Epithelial cell of proximal tubule (primary cell): ENCODE measurements at regions not wholly inside any gene's neighbourhood (a gene's known extent, or its start where the extent isn't known, plus 50 kb on each side); places are given as distances from the start of the nearest gene placed in this dataset.

Source experiments
- DNase-seq: peaks from one replicate; pipeline ENCODE4 v3.0.0-alpha.2; 2011; ENCODE audit warnings: low read depth
- H3K4me3 ChIP-seq: 2 replicates; pipeline ENCODE4 v1.5.1; 2011; ENCODE audit warnings: low read depth, mild to moderate bottlenecking, low read length
- CTCF ChIP-seq: conservative IDR thresholded peaks from 2 replicates; pipeline ENCODE4 v1.5.1; 2012; ENCODE audit warnings: low read depth, mild to moderate bottlenecking, low read length

DNA sequence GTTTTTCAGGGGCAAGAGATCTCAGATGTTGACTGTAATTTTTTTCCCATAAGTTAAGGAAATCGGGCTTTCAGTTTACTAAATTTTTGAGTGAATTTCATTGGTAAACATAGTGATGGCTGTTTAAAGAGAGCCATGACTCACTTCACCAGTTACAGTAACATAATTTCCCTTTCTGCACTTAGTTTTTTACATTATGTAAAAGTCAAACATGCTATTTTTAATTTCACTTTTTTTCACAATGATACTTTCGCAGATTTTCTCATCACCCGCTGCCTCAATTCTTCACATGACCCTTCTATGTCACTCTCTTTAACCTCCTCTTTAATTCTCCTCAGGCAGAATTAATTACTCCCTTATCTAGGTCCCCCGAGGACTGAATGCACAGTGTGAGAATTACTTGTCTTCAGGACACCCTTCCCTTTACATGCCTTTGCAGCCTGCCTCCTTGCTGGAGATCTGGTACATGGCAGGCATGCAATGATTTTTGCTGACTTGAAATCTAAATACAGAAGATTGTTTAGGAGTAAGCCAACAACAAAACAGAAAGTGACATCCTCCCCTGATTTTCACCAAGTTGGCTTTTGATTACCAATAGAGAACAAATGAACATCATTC, 217.5 kb upstream of the S1PR3 start:
- no peak for DNase-seq
- no peak for TF ChIP-seq CTCF
- H3K4me3 ChIP-seq: no peak overlapping the region

DNA sequence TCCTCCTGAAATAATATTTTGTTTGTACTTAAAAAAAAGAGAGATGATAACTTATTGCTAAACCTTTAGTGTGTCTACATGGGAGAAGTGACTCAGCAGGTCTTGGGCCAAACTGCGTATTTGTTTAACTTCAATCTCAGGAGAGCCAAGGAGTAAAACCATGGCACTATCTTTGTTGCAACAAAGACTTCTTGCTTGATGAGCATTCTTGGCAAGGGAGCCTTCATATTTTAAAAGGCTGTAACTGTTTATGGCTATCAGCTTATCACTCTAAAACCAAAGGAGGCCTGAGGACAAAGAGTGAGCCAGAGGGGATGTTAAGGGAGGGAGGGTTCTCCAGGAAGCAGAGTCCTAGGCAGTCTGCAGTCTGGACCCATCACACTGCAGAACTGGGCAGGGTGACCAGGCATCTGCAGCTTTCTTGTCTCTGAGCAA, 216.2 kb upstream of the S1PR3 start:
- DNase-seq: no peak
- TF ChIP-seq CTCF: no peak
- H3K4me3 ChIP-seq: no peak overlapping the region

DNA sequence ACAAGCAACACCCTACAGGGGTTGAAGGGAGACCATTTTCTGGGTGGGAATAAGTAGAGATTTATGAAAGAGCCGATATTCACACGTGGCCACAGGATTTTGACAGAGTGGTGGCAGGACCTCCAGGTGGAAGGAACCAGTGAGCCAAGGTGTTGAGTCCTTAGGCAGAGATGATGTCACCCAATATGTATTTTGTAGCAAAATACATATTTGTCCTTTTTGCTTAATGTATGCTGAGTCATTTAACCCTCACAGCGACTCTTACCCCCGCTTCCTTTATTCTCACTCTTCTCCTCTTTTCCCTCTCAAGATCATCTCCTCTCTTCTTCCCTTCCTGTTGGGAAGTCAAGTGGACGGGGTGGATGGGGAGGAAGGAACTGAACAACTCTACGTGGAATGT, 215.7 kb upstream of the S1PR3 start:
- no peak for DNase-seq
- H3K4me3 ChIP-seq: no peak overlapping the region
- TF ChIP-seq CTCF: no peak

GRCh38 chr9:88775966-88776365, 215.3 kb upstream of the S1PR3 start:
- DNase-seq: no peak
- no peak for TF ChIP-seq CTCF
- H3K4me3 ChIP-seq: no peak overlapping the region

- H3K4me3 ChIP-seq: no peak overlapping the region
- no peak for TF ChIP-seq CTCF
- DNase-seq: peak; percentile 74
These were observed 214.4 kb upstream of the S1PR3 start for GRCh38 chr9:88776717-88777497.

DNA sequence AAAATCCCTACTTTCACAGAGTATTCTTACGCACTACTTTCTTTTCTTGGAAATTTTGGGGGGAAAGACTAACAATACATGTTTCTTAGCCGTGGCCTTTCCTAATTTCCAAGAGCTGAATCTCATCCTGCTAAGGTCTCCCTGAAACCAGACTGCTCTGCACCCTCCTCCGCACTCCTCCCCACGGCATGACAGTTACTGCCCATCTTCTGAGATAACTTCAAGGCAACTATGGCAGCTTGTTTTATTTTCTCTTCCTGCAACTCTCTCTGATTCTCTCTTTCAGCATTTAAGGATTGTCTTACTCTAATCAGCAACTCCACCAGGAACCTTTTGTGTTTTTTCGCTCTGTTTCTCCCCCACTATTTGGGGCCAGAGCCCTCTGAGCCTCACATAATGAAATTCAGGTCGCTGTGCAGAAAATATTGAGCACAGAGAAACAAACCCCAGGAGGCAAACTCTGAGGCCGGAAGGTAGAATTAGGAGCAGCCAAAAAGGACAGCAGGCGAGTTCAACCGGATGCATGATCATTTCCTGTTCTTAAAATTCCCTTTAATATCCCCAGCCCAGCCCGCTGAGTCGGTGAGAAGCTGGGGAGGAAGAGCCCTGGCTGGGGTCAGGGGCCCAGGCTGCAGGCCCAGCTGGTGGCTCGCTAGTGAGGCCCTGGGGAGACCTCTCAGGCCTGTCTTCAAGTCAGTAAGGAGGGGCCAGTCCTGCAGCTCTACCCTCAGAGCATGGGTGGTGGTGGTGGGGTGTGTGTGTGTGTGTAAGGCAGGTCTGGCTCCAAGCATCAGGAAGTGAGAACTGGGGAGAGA, 213.6 kb upstream of the S1PR3 start:
- DNase-seq: no peak
- no peak for TF ChIP-seq CTCF
- H3K4me3 ChIP-seq: no peak overlapping the region
